AG09319 (cell line): ENCODE measurements at regions not wholly inside any gene's neighbourhood (a gene's known extent, or its start where the extent isn't known, plus 50 kb on each side); places are given as distances from the start of the nearest gene placed in this dataset.

ENCODE experiments used
- DNase-seq: peaks from one replicate; pipeline ENCODE4 v3.0.0-alpha.2; 2010; ENCODE audit warnings: low read depth; ENCODE audit errors: extremely low read depth
- TF ChIP-seq, protein P1 (sequence below): IDR thresholded peaks from 2 replicates; pipeline ENCODE4 v1.5.1; 2011; ENCODE audit warnings: low read depth, mild to moderate bottlenecking, inconsistent platforms, low read length, moderate library complexity

DNA sequence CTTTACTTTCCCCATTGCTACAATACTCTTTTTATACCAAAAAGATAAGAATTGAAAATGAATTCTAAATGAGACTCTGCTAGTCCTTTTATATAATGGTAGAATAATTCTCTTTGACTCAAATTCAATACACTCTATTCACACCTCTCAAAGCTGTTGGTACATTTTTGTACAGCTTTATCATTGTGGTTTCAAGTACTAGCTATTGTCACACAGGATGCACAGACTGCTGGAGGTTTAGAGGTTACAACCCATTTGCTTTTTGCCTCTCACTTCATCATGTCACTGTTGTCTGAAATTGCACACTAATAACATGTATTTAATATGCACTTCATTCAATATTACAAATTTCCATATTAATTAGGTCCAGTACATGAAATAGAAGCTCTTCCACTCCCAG, 442.2 kb upstream of the ARID1B start:
- DNase-seq = no peak
- TF ChIP-seq, protein P1, sequence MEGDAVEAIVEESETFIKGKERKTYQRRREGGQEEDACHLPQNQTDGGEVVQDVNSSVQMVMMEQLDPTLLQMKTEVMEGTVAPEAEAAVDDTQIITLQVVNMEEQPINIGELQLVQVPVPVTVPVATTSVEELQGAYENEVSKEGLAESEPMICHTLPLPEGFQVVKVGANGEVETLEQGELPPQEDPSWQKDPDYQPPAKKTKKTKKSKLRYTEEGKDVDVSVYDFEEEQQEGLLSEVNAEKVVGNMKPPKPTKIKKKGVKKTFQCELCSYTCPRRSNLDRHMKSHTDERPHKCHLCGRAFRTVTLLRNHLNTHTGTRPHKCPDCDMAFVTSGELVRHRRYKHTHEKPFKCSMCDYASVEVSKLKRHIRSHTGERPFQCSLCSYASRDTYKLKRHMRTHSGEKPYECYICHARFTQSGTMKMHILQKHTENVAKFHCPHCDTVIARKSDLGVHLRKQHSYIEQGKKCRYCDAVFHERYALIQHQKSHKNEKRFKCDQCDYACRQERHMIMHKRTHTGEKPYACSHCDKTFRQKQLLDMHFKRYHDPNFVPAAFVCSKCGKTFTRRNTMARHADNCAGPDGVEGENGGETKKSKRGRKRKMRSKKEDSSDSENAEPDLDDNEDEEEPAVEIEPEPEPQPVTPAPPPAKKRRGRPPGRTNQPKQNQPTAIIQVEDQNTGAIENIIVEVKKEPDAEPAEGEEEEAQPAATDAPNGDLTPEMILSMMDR = no peak

DNA sequence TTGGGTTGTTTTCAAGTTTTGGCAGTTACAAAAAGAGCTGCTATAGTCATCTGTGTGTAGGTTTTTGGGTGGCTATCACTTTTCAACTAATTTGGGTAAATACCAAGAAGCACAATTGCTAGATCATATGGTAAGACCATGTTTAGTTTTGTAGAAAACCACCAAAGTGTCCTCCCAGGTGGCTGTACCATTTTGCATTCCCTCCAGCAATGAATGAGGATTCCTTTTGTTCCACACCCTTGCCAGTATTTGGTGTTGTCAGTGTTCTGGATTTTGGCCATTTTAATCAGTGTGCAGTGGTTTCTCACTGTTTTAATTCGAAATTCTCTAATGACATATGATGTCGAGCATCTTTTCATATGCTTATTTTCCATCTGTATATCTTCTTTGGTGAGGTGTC, 457.5 kb upstream of the ARID1B start:
- TF ChIP-seq, protein P1 = no peak
- DNase-seq = no peak

DNA sequence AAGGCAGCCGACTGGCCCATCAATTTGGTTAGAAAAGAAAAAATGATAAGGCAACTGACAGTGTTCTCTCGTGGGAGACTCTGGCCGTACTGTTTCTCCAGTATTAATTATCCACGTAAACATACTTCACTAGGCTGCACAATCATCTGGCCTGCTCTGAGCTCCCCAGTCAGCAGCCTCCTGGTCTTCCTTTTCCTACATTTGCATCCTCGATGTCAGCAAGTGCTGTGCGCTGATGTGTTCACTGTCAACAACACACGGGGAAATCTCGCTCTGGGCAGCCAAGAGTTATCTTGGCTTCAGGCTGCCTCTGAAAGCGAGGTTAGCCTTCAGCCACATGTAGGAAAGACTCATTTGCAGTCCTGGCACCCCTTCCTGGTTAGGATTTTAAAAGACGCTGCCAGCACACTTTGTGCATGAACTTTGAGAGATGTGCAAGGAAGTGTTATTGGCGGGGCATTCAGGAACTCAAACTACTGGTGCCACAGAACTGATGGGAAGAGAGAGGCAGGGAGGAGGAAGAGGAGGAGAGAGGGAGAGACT, 460.5 kb upstream of the ARID1B start:
- DNase-seq = no peak
- TF ChIP-seq, protein P1 = no peak

DNA sequence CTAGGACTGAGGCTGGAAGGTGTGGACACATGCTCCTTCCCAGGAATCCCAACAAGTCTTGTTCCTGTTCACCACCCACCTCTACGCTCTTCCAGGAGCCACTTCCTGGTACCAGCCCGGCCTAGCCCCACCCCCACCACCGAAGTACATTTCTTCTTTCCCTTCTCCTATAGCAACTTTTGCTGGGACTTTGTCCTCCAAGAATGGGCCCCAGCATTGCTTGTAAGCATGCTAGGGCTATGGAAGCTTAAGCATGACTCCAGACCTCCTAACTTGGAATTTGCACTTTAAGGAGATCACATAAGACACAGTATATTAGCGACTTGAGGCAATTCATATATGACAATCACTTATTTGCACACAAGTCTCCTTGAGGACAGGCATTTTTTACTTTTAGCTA, 462.0 kb upstream of the ARID1B start:
- TF ChIP-seq, protein P1 = no peak
- no peak for DNase-seq

DNA sequence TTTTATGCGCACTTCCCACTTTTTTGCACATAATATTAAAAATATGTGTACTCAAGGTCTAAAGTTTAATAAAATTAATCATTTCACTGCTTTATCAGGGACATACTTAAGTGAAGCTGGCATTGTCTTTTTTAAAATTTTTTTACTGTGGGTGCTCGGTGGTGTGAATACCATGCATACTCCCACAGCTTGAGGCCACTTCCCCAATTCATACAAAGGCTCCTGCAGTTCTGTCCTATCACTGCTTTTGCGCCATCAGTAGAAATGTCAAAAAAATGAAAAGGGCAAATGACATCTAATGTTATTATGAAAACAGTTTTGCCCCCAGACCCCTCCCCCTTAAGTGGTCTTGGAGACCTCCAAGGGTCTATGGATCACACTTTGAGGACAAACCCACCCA, 464.1 kb upstream of the ARID1B start:
- TF ChIP-seq, protein P1 = no peak
- no peak for DNase-seq

DNA sequence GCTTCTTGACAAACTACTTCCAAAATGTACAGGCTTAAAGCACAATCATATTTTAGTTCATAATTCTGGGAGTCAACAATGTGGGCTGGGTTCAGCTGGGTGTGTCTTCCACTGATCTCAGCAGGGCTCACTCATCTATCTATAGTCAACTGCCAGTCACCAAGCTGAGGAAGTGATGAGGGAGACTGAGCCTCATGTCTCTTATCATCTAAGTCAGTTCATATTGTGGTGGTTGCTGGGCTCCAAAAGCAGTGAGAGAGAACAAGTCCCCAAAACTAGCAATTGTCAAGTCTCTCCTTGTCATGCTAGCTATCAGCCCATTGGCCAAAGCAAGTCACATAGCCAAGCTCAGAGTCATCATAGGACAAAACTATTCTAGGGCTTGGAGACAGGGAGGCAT, 465.9 kb upstream of the ARID1B start:
- TF ChIP-seq, protein P1 = no peak
- DNase-seq = no peak

DNA sequence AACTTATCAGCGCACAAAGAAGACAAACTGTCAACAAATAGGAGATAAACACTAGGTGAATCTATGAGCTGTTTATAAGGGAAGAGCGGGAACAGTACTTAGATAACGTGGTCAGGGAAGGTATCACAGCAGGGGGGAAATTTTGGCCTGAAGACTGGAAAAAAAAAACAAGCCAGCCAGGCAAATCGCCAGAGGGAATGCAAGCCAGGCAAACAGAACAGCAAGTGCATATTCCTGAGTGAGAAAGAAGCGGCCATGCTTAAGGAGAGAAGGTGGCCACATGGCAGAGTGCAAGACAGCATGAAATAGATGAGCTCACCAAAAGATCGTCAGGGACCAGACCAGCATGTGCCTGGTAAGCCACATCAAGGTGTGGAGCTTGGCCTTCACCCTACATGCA, 466.5 kb upstream of the ARID1B start:
- no peak for DNase-seq
- TF ChIP-seq, protein P1 = no peak
